ENCODE measurements at regions not wholly inside any gene's neighbourhood (a gene's known extent, or its start where the extent isn't known, plus 50 kb on each side); places are given as distances from the start of the nearest gene placed in this dataset.

DNA sequence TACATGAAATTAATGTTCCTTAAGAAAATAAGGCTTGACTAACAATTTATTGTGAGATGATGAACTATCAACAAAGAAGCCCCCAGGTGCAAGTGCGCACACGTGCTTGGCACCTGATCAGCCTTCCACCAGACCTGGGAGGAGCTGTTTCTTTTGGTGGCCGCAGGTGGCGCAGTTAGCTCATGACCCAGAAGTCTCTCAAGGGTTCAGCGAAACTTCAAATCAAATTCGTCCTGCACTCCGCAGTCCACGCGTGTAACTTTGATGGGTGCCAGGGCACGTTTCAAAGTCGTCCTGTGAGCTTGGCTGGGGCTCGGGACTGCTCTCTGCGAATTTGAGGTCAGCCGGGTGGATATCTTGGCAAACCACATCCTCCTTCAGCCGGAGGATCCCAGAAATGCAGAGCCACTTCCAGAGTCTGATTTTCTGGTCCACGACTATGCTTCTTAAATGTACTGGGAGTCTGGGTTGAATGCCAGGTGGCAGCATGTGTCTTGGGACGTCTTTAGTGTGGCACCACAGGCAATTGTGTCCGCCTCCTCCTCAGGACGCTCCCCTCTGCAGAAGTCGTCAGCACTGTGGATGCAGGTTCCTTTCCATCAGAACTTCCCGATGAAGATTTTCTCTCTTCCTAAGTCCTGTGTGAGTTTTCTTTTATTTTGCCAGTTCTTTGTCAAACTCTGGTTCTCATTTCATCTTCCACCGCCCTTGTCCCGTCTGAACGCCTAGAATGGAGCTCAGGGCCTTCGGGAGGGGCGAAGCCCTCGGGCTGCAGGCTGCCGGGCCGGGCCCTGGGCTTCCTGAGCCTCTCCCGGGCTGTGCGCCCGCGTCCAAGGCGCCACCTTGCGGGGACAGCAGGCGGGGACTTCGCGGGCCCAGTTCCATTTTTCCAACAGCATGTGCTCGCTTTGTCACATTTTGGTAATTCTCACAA lies 61.3 kb upstream of the RAPGEF4 start:
- TF ChIP-seq FOXM1 (IDR thresholded peaks at IDR 0.05; ENCODE audit: borderline replicate concordance, low read depth): no peak
- TF ChIP-seq ZBTB7A (IDR thresholded peaks at IDR 0.05; ENCODE audit: low read depth): no peak
- TF ChIP-seq CREB1 (IDR thresholded peaks at IDR 0.05; ENCODE audit: low read depth): no peak
- no peak for TF ChIP-seq CEBPB (IDR thresholded peaks at IDR 0.05)
- no peak for TF ChIP-seq NFIC (IDR thresholded peaks at IDR 0.05)
- TF ChIP-seq TCF12 (IDR thresholded peaks at IDR 0.05; ENCODE audit: low read depth): no peak
- TF ChIP-seq REST (IDR thresholded peaks at IDR 0.05; ENCODE audit: low read depth): no peak
- TF ChIP-seq EGR1 (IDR thresholded peaks at IDR 0.05): no peak

GRCh38 chr2:172674968-172675303 lies 60.7 kb upstream of the RAPGEF4 start:
- TF ChIP-seq MAX (IDR thresholded peaks at IDR 0.05) (no peak), RAD21 (IDR thresholded peaks at IDR 0.05; ENCODE audit: low read depth) (no peak), CREB1 (IDR thresholded peaks at IDR 0.05; ENCODE audit: low read depth) (no peak), REST (IDR thresholded peaks at IDR 0.05; ENCODE audit: low read depth) (no peak), TEAD4 (IDR thresholded peaks at IDR 0.05) (no peak), ZBTB7A (IDR thresholded peaks at IDR 0.05; ENCODE audit: low read depth) (no peak), FOXM1 (IDR thresholded peaks at IDR 0.05; ENCODE audit: borderline replicate concordance, low read depth) (no peak), YY1 (IDR thresholded peaks at IDR 0.05; ENCODE audit: low read depth) (no peak), USF1 (IDR thresholded peaks at IDR 0.05) (no peak), TCF12 (IDR thresholded peaks at IDR 0.05; ENCODE audit: low read depth) (no peak), CEBPB (IDR thresholded peaks at IDR 0.05) (no peak), TAF1 (IDR thresholded peaks at IDR 0.05; ENCODE audit: low read depth) (no peak), EP300 (IDR thresholded peaks at IDR 0.05; ENCODE audit: borderline replicate concordance) (no peak), NFIC (IDR thresholded peaks at IDR 0.05) (no peak), EGR1 (IDR thresholded peaks at IDR 0.05) (no peak)

- TF ChIP-seq CEBPB (IDR thresholded peaks at IDR 0.05) (no peak), MAX (IDR thresholded peaks at IDR 0.05) (no peak), TEAD4 (IDR thresholded peaks at IDR 0.05) (no peak), TCF12 (IDR thresholded peaks at IDR 0.05; ENCODE audit: low read depth) (no peak), EGR1 (IDR thresholded peaks at IDR 0.05) (no peak), ZBTB7A (IDR thresholded peaks at IDR 0.05; ENCODE audit: low read depth) (no peak), YY1 (IDR thresholded peaks at IDR 0.05; ENCODE audit: low read depth) (no peak), TAF1 (IDR thresholded peaks at IDR 0.05; ENCODE audit: low read depth) (no peak), EP300 (IDR thresholded peaks at IDR 0.05; ENCODE audit: borderline replicate concordance) (no peak), USF1 (IDR thresholded peaks at IDR 0.05) (no peak), CREB1 (IDR thresholded peaks at IDR 0.05; ENCODE audit: low read depth) (no peak), RAD21 (IDR thresholded peaks at IDR 0.05; ENCODE audit: low read depth) (no peak), REST (IDR thresholded peaks at IDR 0.05; ENCODE audit: low read depth) (no peak)
Observed at GRCh38 chr2:172677363-172677762, 58.3 kb upstream of the RAPGEF4 start.

- TF ChIP-seq NFIC (IDR thresholded peaks at IDR 0.05) (peak; percentile 61), FOXM1 (IDR thresholded peaks at IDR 0.05; ENCODE audit: borderline replicate concordance, low read depth) (no peak), CREB1 (IDR thresholded peaks at IDR 0.05; ENCODE audit: low read depth) (no peak)
Observed at GRCh38 chr2:172680436-172681068, 55.1 kb upstream of the RAPGEF4 start.
